ENCODE measurements at regions not wholly inside any gene's neighbourhood (a gene's known extent, or its start where the extent isn't known, plus 50 kb on each side); places are given as distances from the start of the nearest gene placed in this dataset.
"Not testable (repeated sequence)": the region's sequence is repeated elsewhere in the genome, so short reads cannot be mapped to it uniquely, and the experiment has no call there.

GRCh38 chr4:31461421-31461820, 741.3 kb downstream of the PCDH7 start:
- no peak for TF ChIP-seq CTCF (IDR thresholded peaks at IDR 0.05; ENCODE audit: borderline replicate concordance, extremely low read depth, insufficient read depth)
- no peaks in the 10 kb centered on the region for H3K9me3 ChIP-seq (ENCODE audit: control insufficient read depth in 2 of 3, insufficient read depth in 1 of 3, low read length in 3 of 3)
- H3K27ac ChIP-seq (ENCODE audit: low read depth in 2 of 2, low read length in 2 of 2) = no peak overlapping the region
- intact Hi-C loops (cut with DNase I) = no loop called here
- no peak overlapping the region for H3K9ac ChIP-seq (ENCODE audit: low read length in 3 of 3)
- FAIRE-seq (no peak), DNase-seq (no peak)
- H3K36me3 ChIP-seq (ENCODE audit: control insufficient read depth in 2 of 3, insufficient read depth in 3 of 3, low read length in 3 of 3) = no peaks in the 10 kb centered on the region
- H3K4me1 ChIP-seq (ENCODE audit: control insufficient read depth in 2 of 3, insufficient read depth in 2 of 3, low read depth in 1 of 3, low read length in 3 of 3) = no peaks in the 10 kb centered on the region
- no peaks in the 10 kb centered on the region for H3K27me3 ChIP-seq (ENCODE audit: control insufficient read depth, insufficient read depth, low read length)
- no peak overlapping the region for H3K4me3 ChIP-seq (ENCODE audit: low read length in 3 of 3)

GRCh38 chr4:31467781-31468180, 747.6 kb downstream of the PCDH7 start:
- Histone ChIP-seq H3K4me3 (ENCODE audit: low read length in 3 of 3) (no peak overlapping the region), H3K36me3 (ENCODE audit: control insufficient read depth in 2 of 3, insufficient read depth in 3 of 3, low read length in 3 of 3) (no peaks in the 10 kb centered on the region), H3K9ac (ENCODE audit: low read length in 3 of 3) (no peak overlapping the region), H3K27ac (ENCODE audit: low read depth in 2 of 2, low read length in 2 of 2) (no peak overlapping the region), H3K4me1 (ENCODE audit: control insufficient read depth in 2 of 3, insufficient read depth in 2 of 3, low read depth in 1 of 3, low read length in 3 of 3) (no peaks in the 10 kb centered on the region), H3K9me3 (ENCODE audit: control insufficient read depth in 2 of 3, insufficient read depth in 1 of 3, low read length in 3 of 3) (no peaks in the 10 kb centered on the region), H3K27me3 (ENCODE audit: control insufficient read depth, insufficient read depth, low read length) (no peaks in the 10 kb centered on the region)
- DNase-seq = no peak
- no peak for FAIRE-seq
- TF ChIP-seq CTCF (IDR thresholded peaks at IDR 0.05; ENCODE audit: borderline replicate concordance, extremely low read depth, insufficient read depth) = no peak
- intact Hi-C loops (cut with DNase I) = no loop called here

GRCh38 chr4:31474221-31474620, 754.1 kb downstream of the PCDH7 start:
- H3K27me3 ChIP-seq (ENCODE audit: control insufficient read depth, insufficient read depth, low read length) = no peaks in the 10 kb centered on the region
- FAIRE-seq = no peak
- intact Hi-C loops (cut with DNase I) = no loop called here
- no peaks in the 10 kb centered on the region for H3K4me1 ChIP-seq (ENCODE audit: control insufficient read depth in 2 of 3, insufficient read depth in 2 of 3, low read depth in 1 of 3, low read length in 3 of 3)
- H3K36me3 ChIP-seq (ENCODE audit: control insufficient read depth in 2 of 3, insufficient read depth in 3 of 3, low read length in 3 of 3) = no peaks in the 10 kb centered on the region
- no peak overlapping the region for H3K4me3 ChIP-seq (ENCODE audit: low read length in 3 of 3)
- H3K27ac ChIP-seq (ENCODE audit: low read depth in 2 of 2, low read length in 2 of 2) = no peak overlapping the region
- no peak overlapping the region for H3K9ac ChIP-seq (ENCODE audit: low read length in 3 of 3)
- H3K9me3 ChIP-seq (ENCODE audit: control insufficient read depth in 2 of 3, insufficient read depth in 1 of 3, low read length in 3 of 3) = no peaks in the 10 kb centered on the region
- TF ChIP-seq CTCF (IDR thresholded peaks at IDR 0.05; ENCODE audit: borderline replicate concordance, extremely low read depth, insufficient read depth) = no peak
- peak in 1 of 5 donors; percentile 2 for DNase-seq

GRCh38 chr4:31482691-31483090, 762.5 kb downstream of the PCDH7 start:
- Histone ChIP-seq H3K27me3 (ENCODE audit: control insufficient read depth, insufficient read depth, low read length) (no peaks in the 10 kb centered on the region), H3K36me3 (ENCODE audit: control insufficient read depth in 2 of 3, insufficient read depth in 3 of 3, low read length in 3 of 3) (no peaks in the 10 kb centered on the region), H3K4me1 (ENCODE audit: control insufficient read depth in 2 of 3, insufficient read depth in 2 of 3, low read depth in 1 of 3, low read length in 3 of 3) (no peaks in the 10 kb centered on the region), H3K9me3 (ENCODE audit: control insufficient read depth in 2 of 3, insufficient read depth in 1 of 3, low read length in 3 of 3) (no peaks in the 10 kb centered on the region), H3K27ac (ENCODE audit: low read depth in 2 of 2, low read length in 2 of 2) (no peak overlapping the region), H3K4me3 (ENCODE audit: low read length in 3 of 3) (no peak overlapping the region), H3K9ac (ENCODE audit: low read length in 3 of 3) (no peak overlapping the region)
- FAIRE-seq = no peak
- DNase-seq = no peak
- intact Hi-C loops (cut with DNase I) = no loop called here
- no peak for TF ChIP-seq CTCF (IDR thresholded peaks at IDR 0.05; ENCODE audit: borderline replicate concordance, extremely low read depth, insufficient read depth)

- not testable (repeated sequence) for FAIRE-seq
Measured at GRCh38 chr4:31499216-31499615, 779.0 kb downstream of the PCDH7 start.

More at GRCh38 chr4:31499216-31499615, 779.0 kb downstream of the PCDH7 start:
- intact Hi-C loops (cut with DNase I); H3K4me1 ChIP-seq (ENCODE audit: control insufficient read depth in 2 of 3, insufficient read depth in 2 of 3, low read depth in 1 of 3, low read length in 3 of 3); H3K27ac ChIP-seq (ENCODE audit: low read depth in 2 of 2, low read length in 2 of 2); H3K9ac ChIP-seq (ENCODE audit: low read length in 3 of 3); H3K4me3 ChIP-seq (ENCODE audit: low read length in 3 of 3); H3K9me3 ChIP-seq (ENCODE audit: control insufficient read depth in 2 of 3, insufficient read depth in 1 of 3, low read length in 3 of 3); H3K36me3 ChIP-seq (ENCODE audit: control insufficient read depth in 2 of 3, insufficient read depth in 3 of 3, low read length in 3 of 3); DNase-seq; H3K27me3 ChIP-seq (ENCODE audit: control insufficient read depth, insufficient read depth, low read length): not testable (repeated sequence)

All from kidney (tissue), 13 donors.